Left lobe of liver (tissue), 2 donors: ENCODE measurements at regions not wholly inside any gene's neighbourhood (a gene's known extent, or its start where the extent isn't known, plus 50 kb on each side); places are given as distances from the start of the nearest gene placed in this dataset.
"Not testable (repeated sequence)": the region's sequence is repeated elsewhere in the genome, so short reads cannot be mapped to it uniquely, and the experiment has no call there.

Experiments used
- ATAC-seq: fragments of 200-7000 bp; cut with Tn5 transposase; one replicate; pipeline ENCODE4 v1.9.1; 2020; ENCODE audit warnings: mild to moderate bottlenecking, moderate library complexity
- DNase-seq: peaks from one replicate; pipeline ENCODE4 v3.0.0-alpha.2; 2020; ENCODE audit warnings: low spot score
- donor health status: DM: no; HTN: no; CAD: no; lungs with moderate emphysema.
- donor health status: DM: no; HTN: yes; CAD: no.

GRCh38 chr5:42950456-42951292 is 89.4 kb downstream of the ANXA2R start:
- ATAC-seq (peak; percentile 67), DNase-seq (no peak)

GRCh38 chr5:42950116-42950455 is 90.0 kb downstream of the ANXA2R start:
- no peak for ATAC-seq

GRCh38 chr5:42949348-42950115 is 90.6 kb downstream of the ANXA2R start:
- ATAC-seq (peak; percentile 69), DNase-seq (no peak)

More at GRCh38 chr5:42950116-42950455, 90.0 kb downstream of the ANXA2R start:
- DNase-seq, result no peak

- DNase-seq, result no peak
These were observed 91.2 kb downstream of the ANXA2R start for GRCh38 chr5:42948961-42949347.

GRCh38 chr5:42944989-42945388 is 95.1 kb downstream of the ANXA2R start:
- DNase-seq (no peak), ATAC-seq (no peak)

More at GRCh38 chr5:42948961-42949347, 91.2 kb downstream of the ANXA2R start:
- ATAC-seq, result no peak

- no peak for ATAC-seq
These were observed 96.0 kb downstream of the ANXA2R start for GRCh38 chr5:42943931-42944631.

GRCh38 chr5:42940853-42941252 is 99.3 kb downstream of the ANXA2R start:
- ATAC-seq (no peak), DNase-seq (no peak)

More at GRCh38 chr5:42943931-42944631, 96.0 kb downstream of the ANXA2R start:
- no peak for DNase-seq

GRCh38 chr5:42932011-42932410 is 108.1 kb downstream of the ANXA2R start:
- not testable (repeated sequence) for ATAC-seq

GRCh38 chr5:42931451-42931850 is 108.7 kb downstream of the ANXA2R start:
- not testable (repeated sequence) for ATAC-seq, DNase-seq

More at GRCh38 chr5:42932011-42932410, 108.1 kb downstream of the ANXA2R start:
- DNase-seq, result not testable (repeated sequence)

GRCh38 chr5:42930934-42931333 is 109.2 kb downstream of the ANXA2R start:
- ATAC-seq, result no peak
- no peak for DNase-seq

GRCh38 chr5:42929871-42930270 is 110.2 kb downstream of the ANXA2R start:
- ATAC-seq (no peak), DNase-seq (no peak)

- ATAC-seq (no peak), DNase-seq (no peak)
These were observed 112.4 kb downstream of the ANXA2R start for GRCh38 chr5:42927730-42928129.

GRCh38 chr5:42924686-42925085 is 113.0 kb upstream of the SELENOP start:
- DNase-seq (no peak), ATAC-seq (no peak)

GRCh38 chr5:42924226-42924625 is 112.5 kb upstream of the SELENOP start:
- ATAC-seq (no peak), DNase-seq (no peak)

GRCh38 chr5:42923710-42924109 is 112.0 kb upstream of the SELENOP start:
- DNase-seq (no peak), ATAC-seq (no peak)

GRCh38 chr5:42919600-42919999 is 107.9 kb upstream of the SELENOP start:
- DNase-seq, result no peak
- no peak for ATAC-seq

GRCh38 chr5:42915306-42915866 is 103.7 kb upstream of the SELENOP start:
- DNase-seq (no peak), ATAC-seq (no peak)

- ATAC-seq, result no peak
- DNase-seq, result no peak
These were observed 100.6 kb upstream of the SELENOP start for GRCh38 chr5:42912184-42912798.

- ATAC-seq, result peak; percentile 97
- DNase-seq, result peak; percentile 89
These were observed 97.1 kb upstream of the SELENOP start for GRCh38 chr5:42908509-42909488.
